Pons (tissue), 1 donor: ENCODE measurements at regions not wholly inside any gene's neighbourhood (a gene's known extent, or its start where the extent isn't known, plus 50 kb on each side); places are given as distances from the start of the nearest gene placed in this dataset.

Experiments
- DNase-seq: peaks from one replicate; pipeline ENCODE4 v3.0.0-alpha.2; 2016; ENCODE audit warnings: low spot score

DNA sequence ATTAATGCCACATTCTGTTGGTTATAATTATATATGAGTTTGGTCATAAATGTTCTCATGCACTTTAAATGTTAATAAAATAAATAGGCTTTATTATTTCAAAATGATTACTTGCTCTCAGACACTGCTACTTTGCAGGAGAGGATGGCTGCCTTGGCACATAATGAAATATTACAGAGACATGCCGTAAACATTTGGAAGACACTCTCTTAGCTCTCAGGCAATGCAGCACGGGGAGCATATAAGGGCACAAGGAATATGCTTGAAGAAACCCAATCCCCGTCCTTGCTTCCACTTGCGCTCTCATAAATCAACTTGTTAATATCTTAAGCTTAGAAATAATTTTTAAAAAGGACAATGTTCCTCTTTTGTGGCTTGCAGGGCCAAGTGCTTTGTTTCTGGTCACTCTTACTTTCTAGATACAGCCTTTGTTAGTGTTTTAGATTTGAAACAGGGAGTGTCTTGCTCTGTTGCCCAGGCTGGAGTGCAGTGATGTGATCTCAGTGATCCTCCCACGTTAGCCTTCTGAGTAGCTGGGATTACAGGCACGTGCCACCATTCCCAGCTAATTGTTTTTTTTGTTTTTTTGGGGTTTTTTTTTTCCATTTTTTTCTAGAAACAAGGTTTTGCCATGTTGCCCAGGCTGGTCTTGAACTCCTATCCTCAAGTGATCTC lies 445.0 kb downstream of the SPRY1 start:
- no peak for DNase-seq

DNA sequence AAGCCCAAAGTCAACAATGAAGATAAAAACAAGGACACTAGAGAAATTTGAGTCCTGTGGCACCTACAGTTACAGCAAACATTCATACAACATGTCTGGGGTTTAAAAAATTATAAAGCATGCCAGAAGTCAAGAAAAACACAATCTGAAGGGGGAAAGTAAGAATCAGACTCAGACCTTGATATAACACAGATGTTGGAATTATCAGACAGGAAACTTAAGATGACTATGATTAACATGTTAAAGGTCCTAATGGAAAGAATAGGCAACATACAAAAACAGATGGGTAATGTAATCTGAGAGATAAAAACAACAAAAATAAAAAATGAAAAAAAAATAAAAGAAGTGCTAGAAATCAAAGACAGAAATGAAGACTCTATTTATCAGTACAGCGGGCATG lies 446.5 kb downstream of the SPRY1 start:
- no peak for DNase-seq

- no peak for DNase-seq
Measured at GRCh38 chr4:123844374-123844773, 447.8 kb downstream of the SPRY1 start.

- no peak for DNase-seq
Measured at GRCh38 chr4:123846092-123846491, 449.5 kb downstream of the SPRY1 start.

- no peak for DNase-seq
Measured at GRCh38 chr4:123846561-123846960, 450.0 kb downstream of the SPRY1 start.

GRCh38 chr4:123848606-123849005 lies 452.0 kb downstream of the SPRY1 start:
- DNase-seq: no peak

DNA sequence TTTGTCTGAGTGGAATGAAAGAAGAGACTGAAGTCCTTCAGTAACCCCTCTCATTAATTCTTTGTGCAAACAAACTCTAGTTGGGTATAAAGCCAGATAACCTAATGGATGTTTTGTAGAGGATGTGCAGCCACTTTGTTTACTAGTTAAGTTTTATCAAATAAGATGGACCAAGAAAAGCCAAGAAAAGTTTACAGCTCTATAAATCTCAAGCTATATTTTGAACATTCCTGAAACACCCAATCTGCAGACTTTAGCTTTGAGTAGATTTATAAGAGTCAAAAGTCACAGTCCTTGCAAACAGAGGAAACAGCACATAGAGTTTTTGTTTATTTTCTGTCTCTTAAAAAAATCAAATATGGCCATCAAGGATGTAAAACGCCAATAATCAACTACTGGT lies 452.9 kb downstream of the SPRY1 start:
- DNase-seq: no peak

DNA sequence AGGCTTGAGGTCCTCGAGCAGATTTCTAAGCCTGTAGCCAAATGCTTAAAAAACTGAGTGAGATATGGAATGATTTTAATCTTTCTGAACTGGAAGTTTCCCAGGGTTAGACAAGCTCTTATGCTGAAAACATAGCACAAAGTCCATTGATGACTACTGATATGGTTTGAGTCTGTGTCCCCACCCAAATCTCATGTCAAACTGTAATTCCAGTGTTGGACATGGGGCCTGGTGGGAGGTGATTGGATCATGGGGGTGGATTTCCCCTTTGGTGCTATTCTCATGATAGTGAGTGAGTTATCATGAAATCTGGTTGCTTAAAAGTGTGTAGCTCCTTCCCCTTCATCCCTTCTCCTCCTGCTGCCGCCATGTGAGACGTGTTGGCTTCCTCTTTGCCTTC lies 454.9 kb downstream of the SPRY1 start:
- DNase-seq: no peak

GRCh38 chr4:123853651-123854050 lies 457.1 kb downstream of the SPRY1 start:
- DNase-seq: no peak

DNA sequence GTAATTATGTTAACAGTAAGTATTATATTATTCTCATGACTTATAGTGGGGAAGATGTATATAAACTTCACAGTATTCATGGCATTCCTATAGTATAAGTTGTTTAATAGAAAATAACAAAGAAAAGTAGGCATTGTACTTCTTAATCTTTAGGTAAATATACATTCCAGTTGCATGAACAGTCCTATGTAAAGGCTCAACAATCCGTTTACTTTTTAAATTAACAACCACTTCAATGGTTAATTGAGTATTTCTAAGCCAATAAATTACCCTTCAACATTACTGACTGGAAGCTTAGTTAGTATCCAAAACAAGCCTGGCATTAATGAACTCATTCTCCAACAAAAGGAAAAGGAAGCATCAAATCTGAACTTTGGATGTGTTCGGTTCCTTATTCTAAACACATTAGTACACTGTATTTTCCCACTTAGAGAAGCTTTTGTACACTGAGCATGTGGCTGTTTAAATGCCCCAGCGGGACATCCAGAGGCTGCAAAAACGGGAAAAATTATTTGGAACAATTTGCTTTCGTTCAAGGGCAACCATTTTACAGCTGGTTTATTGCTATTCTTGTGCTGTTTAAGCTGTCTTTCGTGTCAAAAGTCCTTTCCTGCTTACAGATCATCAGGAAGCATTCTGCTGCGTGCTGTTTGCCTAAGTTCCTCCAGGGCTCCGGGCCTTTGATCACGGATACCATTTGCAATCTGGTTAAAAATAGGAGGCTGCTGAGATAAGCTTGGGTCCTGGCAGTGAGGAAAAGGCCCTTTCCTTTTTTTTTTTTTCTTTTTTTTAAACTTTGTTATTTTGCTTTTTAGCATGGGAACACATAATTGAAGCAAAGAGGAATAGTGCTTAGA lies 460.3 kb downstream of the SPRY1 start:
- DNase-seq: peak; percentile 55

DNA sequence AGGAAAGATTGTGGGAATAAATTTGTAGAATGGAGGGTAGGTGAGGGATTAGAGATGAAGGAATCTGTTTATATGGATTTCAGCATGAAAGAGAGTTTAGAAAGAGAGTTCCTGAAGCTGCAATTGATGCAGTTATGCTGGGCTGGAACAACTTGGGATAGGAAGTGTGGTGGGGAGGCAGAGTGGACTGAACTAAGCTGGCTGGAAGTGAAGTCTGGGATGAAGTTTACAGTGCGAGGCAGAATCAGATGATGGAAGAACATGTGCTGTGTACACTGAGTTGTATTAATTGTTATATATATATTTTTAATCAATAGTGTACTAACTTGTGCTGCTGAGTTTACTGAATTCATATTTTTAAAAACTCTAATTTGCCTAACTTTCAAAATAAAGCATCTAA lies 461.9 kb downstream of the SPRY1 start:
- no peak for DNase-seq

DNA sequence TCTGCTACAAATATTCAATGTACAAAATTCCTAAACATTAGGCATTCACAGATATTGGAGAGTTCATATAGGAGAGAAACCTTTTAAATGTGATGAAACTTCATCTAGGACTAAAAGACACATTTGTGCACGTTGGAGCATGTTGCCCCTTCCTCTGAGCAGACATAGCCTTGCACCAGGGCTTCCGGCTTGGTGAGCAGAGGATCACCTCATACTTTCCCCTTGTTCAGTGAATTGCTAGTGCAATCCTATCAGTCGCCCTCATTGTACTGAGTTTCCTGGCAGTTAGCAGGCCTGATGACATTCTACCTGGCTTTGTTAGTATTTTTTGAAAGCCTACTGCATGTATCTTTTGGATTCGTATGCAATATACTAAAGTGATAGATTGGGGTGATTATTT lies 466.2 kb downstream of the SPRY1 start:
- no peak for DNase-seq

- DNase-seq: no peak
Measured at GRCh38 chr4:123866796-123867195, 470.2 kb downstream of the SPRY1 start.

GRCh38 chr4:123867910-123868587 lies 471.5 kb downstream of the SPRY1 start:
- no peak for DNase-seq

DNA sequence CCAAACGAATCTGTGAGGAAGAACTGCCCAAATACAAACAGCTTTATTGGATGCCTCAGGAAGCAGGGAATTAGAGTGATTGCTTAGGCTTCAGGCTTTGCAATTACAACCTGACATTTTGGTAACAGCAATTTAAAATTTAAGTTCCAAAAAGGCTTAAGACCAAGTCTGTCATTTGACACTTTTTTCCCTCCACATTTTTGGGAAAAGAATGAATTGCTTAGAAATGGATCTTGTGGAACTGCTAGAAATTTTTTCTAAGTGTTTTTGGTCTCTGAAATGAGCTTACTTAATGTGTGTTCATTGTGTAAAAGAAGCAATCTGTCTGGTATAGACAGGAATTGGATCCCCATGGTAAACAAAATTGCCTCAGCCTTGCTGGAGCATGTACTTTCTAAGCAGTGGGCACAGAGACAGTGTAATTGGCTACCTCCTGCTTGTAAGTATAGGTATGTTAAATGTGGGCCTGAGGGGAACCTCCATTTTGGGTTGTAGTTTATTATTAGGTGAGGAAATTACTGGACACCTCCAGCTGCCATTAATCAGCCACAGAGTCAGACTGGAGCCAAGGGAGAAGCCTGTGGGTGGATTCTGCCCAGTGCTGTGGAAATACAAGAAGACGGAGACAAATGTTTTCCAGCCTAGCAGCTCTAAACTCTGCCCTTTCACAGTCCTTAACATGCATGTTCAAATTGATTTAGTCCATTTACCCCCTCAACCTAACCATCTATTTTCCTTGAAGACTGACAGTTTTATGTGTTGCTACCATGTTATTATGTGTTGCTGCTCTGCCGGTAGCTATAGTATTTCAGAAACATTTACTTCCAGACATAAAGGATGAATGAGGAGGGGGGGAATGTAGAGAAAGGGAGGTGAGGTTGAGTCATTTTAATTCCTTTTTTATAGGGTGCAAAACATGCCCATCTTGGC lies 473.0 kb downstream of the SPRY1 start:
- no peak for DNase-seq

DNA sequence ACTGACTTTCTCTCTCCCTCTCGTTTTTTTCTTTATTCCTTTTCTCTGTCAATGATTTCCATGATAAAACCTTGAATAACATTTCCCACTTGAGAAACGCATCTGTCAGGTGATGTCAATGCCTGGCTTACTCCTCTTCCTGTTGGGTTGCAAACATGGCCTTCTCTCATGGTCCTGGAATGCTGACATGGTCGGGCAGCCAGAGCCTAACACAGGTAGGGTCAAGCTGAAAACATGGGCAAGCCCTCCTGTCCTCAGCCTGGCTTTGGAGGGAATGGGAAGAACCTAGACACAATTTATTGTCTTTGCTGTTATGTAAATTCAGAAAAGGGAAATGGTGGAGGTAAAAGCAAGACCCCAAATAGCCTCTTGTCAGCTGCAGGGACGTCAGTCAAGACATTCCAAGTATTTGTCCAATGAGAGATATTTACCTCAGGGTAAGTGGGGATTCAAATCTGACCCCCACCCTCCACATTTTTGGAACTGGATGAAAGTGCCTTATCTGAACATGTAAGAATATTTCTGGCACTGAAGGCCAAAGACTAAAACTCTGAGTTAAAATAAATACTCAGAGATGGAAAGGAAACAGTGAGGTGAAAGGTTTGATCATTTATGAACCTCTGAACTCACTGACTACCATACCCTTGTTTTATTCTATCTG lies 473.8 kb downstream of the SPRY1 start:
- no peak for DNase-seq

DNA sequence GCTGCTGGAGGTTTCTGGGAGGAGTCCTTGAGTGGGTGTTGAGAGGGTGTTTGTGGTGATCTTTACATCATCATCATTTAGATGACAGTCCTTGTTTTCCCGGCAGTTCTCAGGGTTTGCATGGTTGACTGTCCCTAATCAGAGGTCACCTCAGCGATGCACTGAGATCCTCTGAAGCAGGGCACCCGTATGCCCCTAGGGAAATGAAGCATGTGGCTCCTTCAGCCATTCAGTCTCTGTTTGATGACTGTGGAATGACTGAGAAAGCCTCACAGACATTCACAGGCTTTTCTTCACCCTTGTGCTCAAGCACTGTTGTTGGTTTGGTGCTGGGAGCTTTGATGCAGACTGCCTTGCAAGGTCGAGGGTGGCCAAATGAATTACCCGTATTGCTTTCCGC lies 474.7 kb downstream of the SPRY1 start:
- DNase-seq: no peak

DNA sequence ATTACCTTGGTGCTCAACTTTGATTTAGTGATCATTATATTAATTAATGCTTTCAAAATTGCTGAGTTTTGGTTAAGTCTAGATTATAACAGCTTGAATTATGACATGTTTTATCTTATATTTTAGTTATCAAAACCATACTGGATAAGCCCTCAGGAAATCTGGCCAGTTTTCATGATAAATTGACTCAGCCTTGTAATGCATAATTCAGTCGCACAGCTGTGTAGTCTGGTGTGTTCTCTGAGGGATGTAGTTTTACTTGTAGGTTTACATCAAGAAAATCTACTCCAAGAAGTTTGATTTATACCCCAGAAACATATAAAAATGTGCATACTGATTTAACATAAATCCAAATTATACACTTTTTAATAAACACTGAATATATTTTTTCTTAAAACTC lies 477.5 kb downstream of the SPRY1 start:
- DNase-seq: no peak

GRCh38 chr4:123876143-123876542 lies 479.5 kb downstream of the SPRY1 start:
- no peak for DNase-seq

- DNase-seq: no peak
Measured at GRCh38 chr4:123876671-123877101, 480.1 kb downstream of the SPRY1 start.

DNA sequence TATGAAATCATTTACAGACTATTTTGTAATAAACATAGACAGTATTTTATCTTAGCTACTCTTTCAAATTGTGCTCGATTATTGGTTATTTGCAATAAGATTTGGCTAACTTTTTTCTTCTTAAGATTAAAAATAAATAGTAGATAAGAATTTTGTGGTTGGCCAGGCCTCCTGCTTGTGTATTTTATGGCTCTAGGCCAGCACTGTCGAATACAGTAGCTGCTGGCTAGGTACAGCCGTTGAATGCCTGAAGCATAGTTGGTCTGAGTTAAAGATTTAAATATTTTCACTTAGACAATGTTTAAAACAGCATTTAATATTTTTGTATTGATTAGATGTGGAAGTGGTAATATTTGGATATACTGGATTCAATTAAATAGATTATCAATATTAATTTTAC lies 481.0 kb downstream of the SPRY1 start:
- DNase-seq: no peak
